ENCODE measurements at regions not wholly inside any gene's neighbourhood (a gene's known extent, or its start where the extent isn't known, plus 50 kb on each side); places are given as distances from the start of the nearest gene placed in this dataset.

DNA sequence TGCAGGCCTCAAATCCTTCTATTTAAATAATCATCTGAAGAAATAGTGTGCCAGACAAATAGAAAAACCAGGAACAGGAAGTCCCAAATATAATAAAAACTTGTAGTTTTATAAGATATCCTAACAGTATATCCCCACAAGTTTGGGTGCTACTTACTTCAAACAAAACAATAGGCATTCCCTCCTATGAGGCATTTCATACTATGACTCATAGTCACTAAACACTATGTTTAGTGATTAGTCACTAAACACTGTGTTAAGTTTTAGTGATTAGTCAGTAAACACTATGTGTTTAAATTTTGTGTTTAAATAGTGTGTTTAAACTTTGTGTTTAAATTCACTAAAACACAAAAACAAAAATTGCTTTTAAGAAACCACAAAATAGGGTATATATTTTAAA, 407.0 kb upstream of the CDH19 start:
- no peak overlapping the region for H2AFZ ChIP-seq (ENCODE audit: low read depth, low read length, poor library complexity, severe bottlenecking)
- ATAC-seq, result no peak
- no peak overlapping the region for H3K4me3 ChIP-seq (replicated peaks in 1 of 2; ENCODE audit: low read depth in 1 of 2, low read length in 2 of 2)
- no peaks in the 10 kb centered on the region for H3K79me2 ChIP-seq (ENCODE audit: insufficient read depth, low read length)
- intact Hi-C loops (cut with micrococcal nuclease), result no loop called here
- H3K4me1 ChIP-seq (ENCODE audit: control insufficient read depth in 1 of 2, insufficient read depth in 2 of 2, low read length in 2 of 2), result no peaks in the 10 kb centered on the region
- RAD21 ChIA-PET (ENCODE audit: low non-redundant PET in 1 of 2, low total read pairs in 2 of 2, uncharacterized antibody in 2 of 2, unreplicated experiment in 2 of 2), result no interaction called here
- peaks cover 6 to 16% of the 10 kb centered on the region in 2 experiments; a peak in 2 of 4 replicates for H3K9me3 ChIP-seq (ENCODE audit: control insufficient read depth in 1 of 2, insufficient read depth in 1 of 2, low read depth in 1 of 2, low read length in 2 of 2)
- BruUV-seq (replicated peaks), result no TSS peak
- CTCF ChIA-PET, result no interaction called here
- no peak overlapping the region for H3K27ac ChIP-seq (ENCODE audit: low read depth, low read length)
- POLR2A ChIA-PET, result no interaction called here
- no peak overlapping the region for H3K4me2 ChIP-seq (ENCODE audit: low read length)
- no peak overlapping the region for H3K9ac ChIP-seq (ENCODE audit: low read length)
- no peaks in the 10 kb centered on the region for H3K9me2 ChIP-seq (ENCODE audit: insufficient read depth)
- DNase-seq (ENCODE audit: low read depth, low spot score), result no peak
- H3K27me3 ChIP-seq (ENCODE audit: insufficient read depth, low read length), result no peaks in the 10 kb centered on the region
- no peaks in the 10 kb centered on the region; a peak in 1 of 4 replicates for H3K36me3 ChIP-seq (ENCODE audit: control insufficient read depth in 1 of 2, insufficient read depth in 2 of 2, low read length in 2 of 2)
- no peaks in the 10 kb centered on the region for H4K20me1 ChIP-seq (ENCODE audit: insufficient read depth)
- no peak for TF ChIP-seq EGR1 (IDR thresholded peaks at IDR 0.05; ENCODE audit: low read depth)
- no peak for TF ChIP-seq SP1 (IDR thresholded peaks at IDR 0.05; ENCODE audit: low read depth)
- no peak for TF ChIP-seq CBX3 (IDR thresholded peaks at IDR 0.05; ENCODE audit: low read depth)
- TF ChIP-seq CEBPB (IDR thresholded peaks at IDR 0.05; ENCODE audit: low read depth), result no peak
- TF ChIP-seq POLR2AphosphoS5 (IDR thresholded peaks at IDR 0.05; ENCODE audit: low read depth, low read length), result no peak
- TF ChIP-seq, protein P1, sequence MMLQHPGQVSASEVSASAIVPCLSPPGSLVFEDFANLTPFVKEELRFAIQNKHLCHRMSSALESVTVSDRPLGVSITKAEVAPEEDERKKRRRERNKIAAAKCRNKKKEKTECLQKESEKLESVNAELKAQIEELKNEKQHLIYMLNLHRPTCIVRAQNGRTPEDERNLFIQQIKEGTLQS (IDR thresholded peaks at IDR 0.05), result no peak
- TF ChIP-seq ZFX (IDR thresholded peaks at IDR 0.05), result no peak
- no peak for TF ChIP-seq FOSL1 (IDR thresholded peaks at IDR 0.05; ENCODE audit: low read depth)
- no peak for TF ChIP-seq CTCF (IDR thresholded peaks at IDR 0.05 in 2 of 3, conservative IDR thresholded peaks at IDR 0.05 in 1 of 3; ENCODE audit: borderline replicate concordance in 1 of 3, insufficient read depth in 1 of 3, low read depth in 2 of 3, low read length in 2 of 3)

- H3K27me3 ChIP-seq (ENCODE audit: insufficient read depth, low read length), result no peaks in the 10 kb centered on the region
- peaks cover 9 to 10% of the 10 kb centered on the region in 2 experiments; a peak in 2 of 4 replicates for H3K9me3 ChIP-seq (ENCODE audit: control insufficient read depth in 1 of 2, insufficient read depth in 1 of 2, low read depth in 1 of 2, low read length in 2 of 2)
- H3K27ac ChIP-seq (ENCODE audit: low read depth, low read length), result no peak overlapping the region
- POLR2A ChIA-PET, result no interaction called here
- ATAC-seq, result no peak
- no peak overlapping the region for H3K4me3 ChIP-seq (replicated peaks in 1 of 2; ENCODE audit: low read depth in 1 of 2, low read length in 2 of 2)
- no peak overlapping the region for H3K4me2 ChIP-seq (ENCODE audit: low read length)
- TF ChIP-seq ZBTB33 (IDR thresholded peaks at IDR 0.05; ENCODE audit: extremely low read depth, insufficient replicate concordance, low read length) (no peak), EGR1 (IDR thresholded peaks at IDR 0.05; ENCODE audit: low read depth) (no peak), CEBPB (IDR thresholded peaks at IDR 0.05; ENCODE audit: low read depth) (no peak), RAD21 (IDR thresholded peaks at IDR 0.05; ENCODE audit: low read depth) (no peak), ZFX (IDR thresholded peaks at IDR 0.05) (no peak), EZH2phosphoT487 (IDR thresholded peaks at IDR 0.05; ENCODE audit: borderline replicate concordance) (no peak), TCF7L2 (IDR thresholded peaks at IDR 0.05; ENCODE audit: borderline replicate concordance, extremely low read depth, insufficient read depth, insufficient read length) (no peak), JUND (IDR thresholded peaks at IDR 0.05) (no peak), ELF1 (IDR thresholded peaks at IDR 0.05; ENCODE audit: borderline replicate concordance, low read depth) (no peak), SP1 (IDR thresholded peaks at IDR 0.05; ENCODE audit: low read depth) (no peak)
- H2AFZ ChIP-seq (ENCODE audit: low read depth, low read length, poor library complexity, severe bottlenecking), result no peak overlapping the region
- H3K4me1 ChIP-seq (ENCODE audit: control insufficient read depth in 1 of 2, insufficient read depth in 2 of 2, low read length in 2 of 2), result no peaks in the 10 kb centered on the region
- no peaks in the 10 kb centered on the region for H3K9me2 ChIP-seq (ENCODE audit: insufficient read depth)
- no peak for DNase-seq (ENCODE audit: low read depth, low spot score)
- RAD21 ChIA-PET (ENCODE audit: low non-redundant PET in 1 of 2, low total read pairs in 2 of 2, uncharacterized antibody in 2 of 2, unreplicated experiment in 2 of 2), result no interaction called here
- no TSS peak for BruUV-seq (replicated peaks)
- H3K36me3 ChIP-seq (ENCODE audit: control insufficient read depth in 1 of 2, insufficient read depth in 2 of 2, low read length in 2 of 2), result no peaks in the 10 kb centered on the region; a peak in 1 of 4 replicates
- CTCF ChIA-PET, result no interaction called here
- H3K79me2 ChIP-seq (ENCODE audit: insufficient read depth, low read length), result no peaks in the 10 kb centered on the region
- no peaks in the 10 kb centered on the region for H4K20me1 ChIP-seq (ENCODE audit: insufficient read depth)
- intact Hi-C loops (cut with micrococcal nuclease), result no loop called here
- no peak overlapping the region for H3K9ac ChIP-seq (ENCODE audit: low read length)
These were observed 404.1 kb upstream of the CDH19 start for GRCh38 chr18:67007999-67008398.

Data from HCT116 (cell line).